ENCODE measurements at regions not wholly inside any gene's neighbourhood (a gene's known extent, or its start where the extent isn't known, plus 50 kb on each side); places are given as distances from the start of the nearest gene placed in this dataset.

GRCh38 chr7:67738958-67739357 lies 742.3 kb downstream of the TYW1 start:
- H3K27ac ChIP-seq = peak overlapping the region in 1 of 2 donors; percentile 68
- peak; percentile 22 to 81 (median 58) for DNase-seq
- no peaks in the 10 kb centered on the region for H3K9me3 ChIP-seq
- TF ChIP-seq CTCF (IDR thresholded peaks at IDR 0.05) (no peak), POLR2A (IDR thresholded peaks at IDR 0.05) (no peak), EP300 (IDR thresholded peaks at IDR 0.05) (peak; percentile 80)
- intact Hi-C loops (cut with DNase I) = no loop called here
- WGBS, 3 donors = 3 to 6% (median 5%) methylated on average over 6 of the region's 6 CpGs
- H3K4me3 ChIP-seq = no peak overlapping the region
- H3K36me3 ChIP-seq = no peaks in the 10 kb centered on the region
- H3K27me3 ChIP-seq = no peaks in the 10 kb centered on the region
- H3K4me1 ChIP-seq (ENCODE audit: insufficient read depth) = peaks cover 7% of the 10 kb centered on the region

- H3K27me3 ChIP-seq = no peaks in the 10 kb centered on the region
- DNase-seq = no peak
- H3K4me1 ChIP-seq (ENCODE audit: insufficient read depth) = peaks cover 4% of the 10 kb centered on the region
- intact Hi-C loops (cut with DNase I) = no loop called here
- H3K27ac ChIP-seq = no peak overlapping the region
- no peaks in the 10 kb centered on the region for H3K9me3 ChIP-seq
- 88 to 92% (median 88%) methylated on average over 1 of the region's 1 CpG for WGBS, 3 donors
- H3K4me3 ChIP-seq = no peak overlapping the region
- no peaks in the 10 kb centered on the region for H3K36me3 ChIP-seq
- TF ChIP-seq EP300 (IDR thresholded peaks at IDR 0.05) (no peak), CTCF (IDR thresholded peaks at IDR 0.05) (no peak), POLR2A (IDR thresholded peaks at IDR 0.05) (no peak)
Observed at GRCh38 chr7:67743501-67743900, 746.9 kb downstream of the TYW1 start.

GRCh38 chr7:67752227-67752626 lies 755.6 kb downstream of the TYW1 start:
- WGBS, 3 donors = 68 to 77% (median 72%) methylated on average over 2 of the region's 2 CpGs
- no peak for TF ChIP-seq POLR2A (IDR thresholded peaks at IDR 0.05)
- no peak overlapping the region for H3K27ac ChIP-seq
- H3K27me3 ChIP-seq = no peaks in the 10 kb centered on the region
- H3K9me3 ChIP-seq = no peaks in the 10 kb centered on the region
- intact Hi-C loops (cut with DNase I) = no loop called here
- no peak for DNase-seq
- no peak overlapping the region for H3K4me3 ChIP-seq
- no peaks in the 10 kb centered on the region for H3K4me1 ChIP-seq (ENCODE audit: insufficient read depth)
- H3K36me3 ChIP-seq = no peaks in the 10 kb centered on the region

- TF ChIP-seq POLR2A (IDR thresholded peaks at IDR 0.05) (no peak), CTCF (IDR thresholded peaks at IDR 0.05) (no peak), EP300 (IDR thresholded peaks at IDR 0.05) (no peak)
- Histone ChIP-seq H3K4me1 (ENCODE audit: insufficient read depth) (no peaks in the 10 kb centered on the region), H3K36me3 (no peaks in the 10 kb centered on the region), H3K27me3 (no peaks in the 10 kb centered on the region), H3K9me3 (no peaks in the 10 kb centered on the region), H3K27ac (no peak overlapping the region), H3K4me3 (no peak overlapping the region)
- 52 to 78% (median 59%) methylated on average over 4 of the region's 4 CpGs for WGBS, 3 donors
- no peak for DNase-seq
- intact Hi-C loops (cut with DNase I) = no loop called here
Observed at GRCh38 chr7:67753891-67754290, 757.3 kb downstream of the TYW1 start.

GRCh38 chr7:67754651-67755050 lies 758.0 kb downstream of the TYW1 start:
- no peak for TF ChIP-seq CTCF (IDR thresholded peaks at IDR 0.05)
- no peak for TF ChIP-seq POLR2A (IDR thresholded peaks at IDR 0.05)
- TF ChIP-seq EP300 (IDR thresholded peaks at IDR 0.05) = no peak
- Histone ChIP-seq H3K9me3 (no peaks in the 10 kb centered on the region), H3K4me3 (no peak overlapping the region), H3K27ac (no peak overlapping the region), H3K27me3 (no peaks in the 10 kb centered on the region), H3K4me1 (ENCODE audit: insufficient read depth) (no peaks in the 10 kb centered on the region), H3K36me3 (no peaks in the 10 kb centered on the region)
- intact Hi-C loops (cut with DNase I) = no loop called here
- DNase-seq = no peak
- 41 to 56% (median 52%) methylated on average over 2 of the region's 2 CpGs for WGBS, 3 donors

Measured in ovary (tissue), 7 donors.